ENCODE measurements at regions not wholly inside any gene's neighbourhood (a gene's known extent, or its start where the extent isn't known, plus 50 kb on each side); places are given as distances from the start of the nearest gene placed in this dataset.
"Not testable (repeated sequence)": the region's sequence is repeated elsewhere in the genome, so short reads cannot be mapped to it uniquely, and the experiment has no call there.

- CTCF ChIA-PET, result no interaction called here
- POLR2A ChIA-PET, result no interaction called here
These were observed 109.9 kb downstream of the RIN2 start for GRCh38 chr20:19867940-19868371.

GRCh38 chr20:19868441-19868840, 110.4 kb downstream of the RIN2 start:
- POLR2A ChIA-PET, result no interaction called here
- TF ChIP-seq CTCF (IDR thresholded peaks at IDR 0.05; ENCODE audit: insufficient read depth, low read length, missing control alignments), result no peak
- CTCF ChIA-PET, result no interaction called here
- no peak for DNase-seq (ENCODE audit: low read depth, low spot score)
- no peak overlapping the region for H3K4me3 ChIP-seq (ENCODE audit: low read depth, low read length)

More at GRCh38 chr20:19867940-19868371, 109.9 kb downstream of the RIN2 start:
- H3K4me3 ChIP-seq (ENCODE audit: low read depth, low read length), result no peak overlapping the region
- DNase-seq (ENCODE audit: low read depth, low spot score), result no peak
- TF ChIP-seq CTCF (IDR thresholded peaks at IDR 0.05; ENCODE audit: insufficient read depth, low read length, missing control alignments), result no peak

DNA sequence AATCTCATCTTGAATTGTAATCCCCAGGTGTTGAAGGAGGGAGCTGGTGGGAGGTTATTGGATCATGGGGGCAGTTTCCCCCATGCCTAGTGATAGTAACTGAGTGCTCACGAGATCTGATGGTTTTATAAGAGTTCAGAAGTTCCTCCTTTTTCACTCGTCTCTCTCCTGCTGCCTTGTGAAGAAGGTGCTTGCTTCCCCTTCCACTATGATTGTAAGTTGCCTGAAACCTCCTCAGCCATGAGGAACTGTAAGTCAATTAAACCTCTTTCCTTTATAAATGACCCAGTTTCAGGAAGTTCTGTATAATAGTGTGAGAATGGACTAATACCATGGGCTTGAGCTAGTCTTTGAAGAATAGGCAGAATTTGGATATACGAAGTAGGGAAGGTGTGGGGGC, 113.9 kb downstream of the RIN2 start:
- H3K4me3 ChIP-seq (ENCODE audit: low read depth, low read length), result no peak overlapping the region
- ChIA-PET CTCF (interaction anchor here (0.9 kb wide), 1 partner anchor 15 kb away, joined by 3 read pairs; no protein-coding TSS in a partner anchor), POLR2A (no interaction called here)
- no peak for DNase-seq (ENCODE audit: low read depth, low spot score)
- no peak for TF ChIP-seq CTCF (IDR thresholded peaks at IDR 0.05; ENCODE audit: insufficient read depth, low read length, missing control alignments)

DNA sequence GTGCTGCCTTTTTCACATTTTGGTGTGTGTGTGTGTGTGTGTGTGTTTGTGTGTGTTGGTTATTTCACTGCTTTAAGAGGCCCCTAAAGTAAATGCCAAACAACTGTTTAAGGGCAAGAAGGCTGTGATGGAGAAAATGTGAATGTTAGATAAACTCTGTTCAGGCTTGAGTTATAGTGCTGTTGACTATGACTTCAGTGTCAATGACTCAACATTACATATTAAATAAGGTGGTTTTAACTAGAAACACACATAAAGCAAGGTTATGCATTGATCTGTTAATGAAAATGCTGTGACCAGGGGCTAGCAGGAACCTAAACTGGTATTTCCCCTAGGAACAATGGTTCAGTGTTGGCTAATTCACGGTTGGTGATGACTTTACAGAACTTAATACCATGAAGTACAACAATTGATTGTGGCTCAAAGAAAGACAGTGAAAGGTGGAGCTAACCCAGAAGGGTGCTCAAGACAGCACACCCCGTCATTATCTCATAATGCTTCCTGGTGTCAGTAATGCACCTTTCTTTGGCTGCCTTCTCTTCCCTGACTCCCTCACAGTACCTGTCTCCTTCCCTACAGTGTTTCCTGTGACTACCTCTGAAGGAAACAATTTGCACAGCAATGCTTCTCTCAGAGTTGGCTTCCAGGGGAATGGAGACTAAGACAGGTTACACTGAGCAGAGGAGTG, 116.1 kb downstream of the RIN2 start:
- H3K4me3 ChIP-seq (ENCODE audit: low read depth, low read length), result no peak overlapping the region
- no peak for DNase-seq (ENCODE audit: low read depth, low spot score)
- TF ChIP-seq CTCF (IDR thresholded peaks at IDR 0.05; ENCODE audit: insufficient read depth, low read length, missing control alignments), result no peak
- ChIA-PET POLR2A (no interaction called here), CTCF (no interaction called here)

DNA sequence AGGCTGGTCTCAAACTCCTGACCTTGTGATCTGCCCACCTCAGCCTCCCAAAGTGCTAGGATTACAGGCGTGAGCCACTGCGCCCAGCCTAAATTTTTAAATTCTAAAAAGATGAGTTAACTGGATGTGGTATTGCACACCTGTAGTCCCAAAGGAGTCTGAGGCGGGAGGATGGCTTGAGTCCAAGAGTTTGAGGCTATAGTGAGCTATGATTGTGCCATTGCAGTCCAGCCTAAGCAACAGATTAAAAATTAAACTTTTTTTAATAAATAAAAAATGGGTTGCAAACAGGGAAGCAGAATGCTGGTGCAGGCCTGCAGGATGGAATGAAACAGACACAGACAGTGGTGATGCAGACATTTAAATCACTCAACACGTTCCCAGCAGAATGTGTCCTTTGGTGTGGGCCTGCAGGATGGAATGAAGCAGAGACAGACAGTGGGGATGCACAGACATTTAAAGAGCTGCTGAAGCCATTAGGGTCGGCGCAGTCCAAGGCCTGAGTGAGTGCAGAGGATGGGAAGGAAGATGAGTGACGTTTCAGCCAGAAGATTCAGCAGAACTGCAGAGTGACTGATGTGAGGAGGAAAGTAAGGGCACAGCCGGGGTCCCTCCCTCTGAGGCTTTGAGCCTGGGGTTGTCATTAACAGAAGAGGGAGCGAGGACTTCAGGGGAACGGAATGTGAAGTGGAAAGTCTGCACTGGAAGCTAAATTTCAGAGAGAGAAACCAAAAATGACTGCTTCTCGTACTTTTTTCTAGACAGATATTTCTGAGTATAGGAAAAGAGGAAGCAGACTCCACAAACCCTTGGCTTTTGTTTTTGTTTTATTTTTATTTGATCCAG, 117.5 kb downstream of the RIN2 start:
- ChIA-PET CTCF (interaction anchor here (1.0 kb wide), 1 partner anchor 11 kb away, joined by 3 read pairs; no protein-coding TSS in a partner anchor), POLR2A (no interaction called here)
- no peak for DNase-seq (ENCODE audit: low read depth, low spot score)
- no peak for TF ChIP-seq CTCF (IDR thresholded peaks at IDR 0.05; ENCODE audit: insufficient read depth, low read length, missing control alignments)
- H3K4me3 ChIP-seq (ENCODE audit: low read depth, low read length), result no peak overlapping the region

- DNase-seq (ENCODE audit: low read depth, low spot score), result no peak
- POLR2A ChIA-PET, result no interaction called here
- TF ChIP-seq CTCF (IDR thresholded peaks at IDR 0.05; ENCODE audit: insufficient read depth, low read length, missing control alignments), result no peak
- no peak overlapping the region for H3K4me3 ChIP-seq (ENCODE audit: low read depth, low read length)
- CTCF ChIA-PET, result no interaction called here
These were observed 118.9 kb downstream of the RIN2 start for GRCh38 chr20:19876828-19877460.

DNA sequence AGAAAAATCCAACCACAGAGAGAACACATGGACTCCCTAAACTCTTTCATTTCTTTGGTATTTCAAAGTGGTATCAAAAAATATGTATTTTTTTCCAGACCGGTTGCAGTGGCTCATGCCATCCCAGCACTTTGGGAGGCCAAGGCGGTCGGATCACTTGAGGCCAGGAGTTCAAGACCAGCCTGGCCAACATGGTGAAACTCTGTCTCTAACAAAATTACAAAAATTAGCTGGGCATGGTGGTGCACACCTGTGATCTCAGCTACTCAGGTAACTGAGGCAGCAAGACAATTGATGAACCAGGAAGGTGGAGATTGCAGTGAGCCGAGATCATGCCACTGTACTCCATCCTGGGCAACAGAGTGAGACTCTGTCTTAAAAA, 121.8 kb downstream of the RIN2 start:
- DNase-seq (ENCODE audit: low read depth, low spot score); POLR2A ChIA-PET; H3K4me3 ChIP-seq (ENCODE audit: low read depth, low read length): not testable (repeated sequence)
- CTCF ChIA-PET, result interaction anchor here (1.0 kb wide), 2 partner anchors 18 to 95 kb away, joined by 3 to 5 read pairs; no protein-coding TSS in a partner anchor
